ENCODE measurements at regions not wholly inside any gene's neighbourhood (a gene's known extent, or its start where the extent isn't known, plus 50 kb on each side); places are given as distances from the start of the nearest gene placed in this dataset.

GRCh38 chr14:87652278-87652677, 340.7 kb downstream of the GALC start:
- Histone ChIP-seq H3K4me1 (ENCODE audit: control insufficient read depth in 2 of 2, insufficient read depth in 2 of 2, low read length in 2 of 2) (no peaks in the 10 kb centered on the region), H3K9ac (ENCODE audit: low read depth in 1 of 2, low read length in 2 of 2) (no peak overlapping the region), H3K9me3 (ENCODE audit: control insufficient read depth in 2 of 2, low read length in 2 of 2) (peaks cover 6 to 7% of the 10 kb centered on the region in 2 donors), H3K36me3 (ENCODE audit: control insufficient read depth in 2 of 2, insufficient read depth in 2 of 2, low read length in 2 of 2) (no peaks in the 10 kb centered on the region), H3K27me3 (ENCODE audit: control insufficient read depth in 2 of 2, insufficient read depth in 2 of 2, low read length in 2 of 2) (no peaks in the 10 kb centered on the region), H3K27ac (ENCODE audit: low read depth in 2 of 2, low read length in 2 of 2) (no peak overlapping the region), H3K4me3 (ENCODE audit: low read length in 2 of 2) (no peak overlapping the region)

DNA sequence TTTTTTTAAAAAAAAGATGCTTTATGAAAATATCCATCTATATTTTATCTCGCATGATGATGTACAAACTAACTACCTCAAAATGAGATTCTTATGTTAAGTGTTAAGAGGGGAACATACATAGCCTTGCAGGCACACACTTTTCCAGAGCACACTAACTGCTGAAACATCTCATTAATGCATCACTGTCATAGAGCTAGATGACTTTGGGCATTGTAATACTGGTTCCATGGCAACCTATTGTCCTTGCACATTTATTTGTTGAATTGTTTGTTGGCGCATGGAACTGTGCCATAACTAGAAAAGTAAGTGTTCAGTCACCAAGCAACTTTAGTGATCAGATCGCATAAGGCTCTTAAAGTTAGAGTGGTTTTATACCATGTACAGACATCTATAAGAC, 348.3 kb downstream of the GALC start:
- H3K27ac ChIP-seq (ENCODE audit: low read depth in 2 of 2, low read length in 2 of 2) = no peak overlapping the region
- no peaks in the 10 kb centered on the region for H3K36me3 ChIP-seq (ENCODE audit: control insufficient read depth in 2 of 2, insufficient read depth in 2 of 2, low read length in 2 of 2)
- H3K4me1 ChIP-seq (ENCODE audit: control insufficient read depth in 2 of 2, insufficient read depth in 2 of 2, low read length in 2 of 2) = no peaks in the 10 kb centered on the region
- H3K9me3 ChIP-seq (ENCODE audit: control insufficient read depth in 2 of 2, low read length in 2 of 2) = peaks cover 0 to 3% of the 10 kb centered on the region in 2 donors
- no peak overlapping the region for H3K4me3 ChIP-seq (ENCODE audit: low read length in 2 of 2)
- no peaks in the 10 kb centered on the region for H3K27me3 ChIP-seq (ENCODE audit: control insufficient read depth in 2 of 2, insufficient read depth in 2 of 2, low read length in 2 of 2)
- no peak overlapping the region for H3K9ac ChIP-seq (ENCODE audit: low read depth in 1 of 2, low read length in 2 of 2)

GRCh38 chr14:87643005-87643404, 350.0 kb downstream of the GALC start:
- H3K4me1 ChIP-seq (ENCODE audit: control insufficient read depth in 2 of 2, insufficient read depth in 2 of 2, low read length in 2 of 2) = no peaks in the 10 kb centered on the region
- H3K9me3 ChIP-seq (ENCODE audit: control insufficient read depth in 2 of 2, low read length in 2 of 2) = peaks cover 0 to 3% of the 10 kb centered on the region in 2 donors
- no peak overlapping the region for H3K9ac ChIP-seq (ENCODE audit: low read depth in 1 of 2, low read length in 2 of 2)

GRCh38 chr14:87640553-87640952, 352.4 kb downstream of the GALC start:
- H3K4me3 ChIP-seq (ENCODE audit: low read length in 2 of 2) = no peak overlapping the region
- no peak overlapping the region for H3K27ac ChIP-seq (ENCODE audit: low read depth in 2 of 2, low read length in 2 of 2)
- H3K9ac ChIP-seq (ENCODE audit: low read depth in 1 of 2, low read length in 2 of 2) = no peak overlapping the region
- no peaks in the 10 kb centered on the region for H3K27me3 ChIP-seq (ENCODE audit: control insufficient read depth in 2 of 2, insufficient read depth in 2 of 2, low read length in 2 of 2)
- no peaks in the 10 kb centered on the region for H3K36me3 ChIP-seq (ENCODE audit: control insufficient read depth in 2 of 2, insufficient read depth in 2 of 2, low read length in 2 of 2)
- H3K9me3 ChIP-seq (ENCODE audit: control insufficient read depth in 2 of 2, low read length in 2 of 2) = no peaks in the 10 kb centered on the region
- no peaks in the 10 kb centered on the region for H3K4me1 ChIP-seq (ENCODE audit: control insufficient read depth in 2 of 2, insufficient read depth in 2 of 2, low read length in 2 of 2)

More at GRCh38 chr14:87643005-87643404, 350.0 kb downstream of the GALC start:
- Histone ChIP-seq H3K4me3 (ENCODE audit: low read length in 2 of 2) (no peak overlapping the region), H3K36me3 (ENCODE audit: control insufficient read depth in 2 of 2, insufficient read depth in 2 of 2, low read length in 2 of 2) (no peaks in the 10 kb centered on the region), H3K27me3 (ENCODE audit: control insufficient read depth in 2 of 2, insufficient read depth in 2 of 2, low read length in 2 of 2) (no peaks in the 10 kb centered on the region), H3K27ac (ENCODE audit: low read depth in 2 of 2, low read length in 2 of 2) (no peak overlapping the region)

GRCh38 chr14:87638196-87638595, 354.8 kb downstream of the GALC start:
- Histone ChIP-seq H3K36me3 (ENCODE audit: control insufficient read depth in 2 of 2, insufficient read depth in 2 of 2, low read length in 2 of 2) (no peaks in the 10 kb centered on the region), H3K9ac (ENCODE audit: low read depth in 1 of 2, low read length in 2 of 2) (no peak overlapping the region), H3K4me1 (ENCODE audit: control insufficient read depth in 2 of 2, insufficient read depth in 2 of 2, low read length in 2 of 2) (no peaks in the 10 kb centered on the region), H3K9me3 (ENCODE audit: control insufficient read depth in 2 of 2, low read length in 2 of 2) (no peaks in the 10 kb centered on the region), H3K4me3 (ENCODE audit: low read length in 2 of 2) (no peak overlapping the region), H3K27ac (ENCODE audit: low read depth in 2 of 2, low read length in 2 of 2) (no peak overlapping the region), H3K27me3 (ENCODE audit: control insufficient read depth in 2 of 2, insufficient read depth in 2 of 2, low read length in 2 of 2) (no peaks in the 10 kb centered on the region)

DNA sequence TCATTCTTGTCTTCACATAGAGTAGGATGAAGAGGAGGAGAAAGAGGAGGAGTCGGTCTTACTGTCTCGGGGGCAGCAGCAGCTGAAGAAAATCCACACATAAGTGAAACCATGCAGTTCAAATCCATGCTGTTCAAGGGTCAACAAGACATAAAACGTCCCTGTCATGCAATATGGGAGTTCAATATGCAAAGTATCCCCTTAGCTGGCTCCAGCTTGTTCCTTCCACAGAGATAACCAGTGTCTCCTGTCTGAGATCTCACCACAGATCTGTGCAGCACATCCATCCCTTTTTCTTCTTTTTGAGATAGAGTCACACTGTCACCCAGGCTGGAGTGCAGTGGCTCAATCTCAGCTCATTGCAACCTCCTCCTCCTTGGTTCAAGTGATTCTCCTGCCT, 357.5 kb downstream of the GALC start:
- H3K4me1 ChIP-seq (ENCODE audit: control insufficient read depth in 2 of 2, insufficient read depth in 2 of 2, low read length in 2 of 2) = no peaks in the 10 kb centered on the region
- no peaks in the 10 kb centered on the region for H3K27me3 ChIP-seq (ENCODE audit: control insufficient read depth in 2 of 2, insufficient read depth in 2 of 2, low read length in 2 of 2)
- H3K4me3 ChIP-seq (ENCODE audit: low read length in 2 of 2) = no peak overlapping the region
- H3K9ac ChIP-seq (ENCODE audit: low read depth in 1 of 2, low read length in 2 of 2) = no peak overlapping the region
- no peak overlapping the region for H3K27ac ChIP-seq (ENCODE audit: low read depth in 2 of 2, low read length in 2 of 2)
- H3K36me3 ChIP-seq (ENCODE audit: control insufficient read depth in 2 of 2, insufficient read depth in 2 of 2, low read length in 2 of 2) = no peaks in the 10 kb centered on the region
- H3K9me3 ChIP-seq (ENCODE audit: control insufficient read depth in 2 of 2, low read length in 2 of 2) = no peaks in the 10 kb centered on the region

GRCh38 chr14:87632796-87633195, 360.2 kb downstream of the GALC start:
- Histone ChIP-seq H3K9ac (ENCODE audit: low read depth in 1 of 2, low read length in 2 of 2) (no peak overlapping the region), H3K27me3 (ENCODE audit: control insufficient read depth in 2 of 2, insufficient read depth in 2 of 2, low read length in 2 of 2) (no peaks in the 10 kb centered on the region), H3K36me3 (ENCODE audit: control insufficient read depth in 2 of 2, insufficient read depth in 2 of 2, low read length in 2 of 2) (no peaks in the 10 kb centered on the region), H3K4me3 (ENCODE audit: low read length in 2 of 2) (no peak overlapping the region), H3K4me1 (ENCODE audit: control insufficient read depth in 2 of 2, insufficient read depth in 2 of 2, low read length in 2 of 2) (peaks cover 0 to 4% of the 10 kb centered on the region in 2 donors), H3K9me3 (ENCODE audit: control insufficient read depth in 2 of 2, low read length in 2 of 2) (no peaks in the 10 kb centered on the region), H3K27ac (ENCODE audit: low read depth in 2 of 2, low read length in 2 of 2) (no peak overlapping the region)

DNA sequence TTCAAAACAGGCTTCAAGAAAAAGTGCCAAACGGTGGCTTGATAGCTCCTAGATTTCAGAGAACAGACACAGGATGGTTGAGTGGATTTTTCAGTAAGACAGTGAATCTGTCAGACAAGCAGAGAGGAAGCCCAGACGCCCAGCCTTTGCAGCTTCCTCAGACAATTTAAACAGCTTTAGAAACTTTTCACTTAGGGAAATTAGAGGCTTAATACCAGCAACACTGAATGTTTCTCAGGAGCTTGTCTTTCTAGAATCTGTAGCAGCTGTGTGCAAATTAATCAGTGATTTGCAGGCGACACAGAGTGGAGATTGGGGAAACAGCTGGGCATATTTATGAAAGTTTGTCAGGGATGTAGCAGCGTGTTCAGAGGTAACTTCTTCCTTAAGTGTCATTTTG, 362.1 kb downstream of the GALC start:
- no peaks in the 10 kb centered on the region for H3K36me3 ChIP-seq (ENCODE audit: control insufficient read depth in 2 of 2, insufficient read depth in 2 of 2, low read length in 2 of 2)
- H3K4me3 ChIP-seq (ENCODE audit: low read length in 2 of 2) = no peak overlapping the region
- H3K27me3 ChIP-seq (ENCODE audit: control insufficient read depth in 2 of 2, insufficient read depth in 2 of 2, low read length in 2 of 2) = no peaks in the 10 kb centered on the region
- peaks cover 0 to 4% of the 10 kb centered on the region in 2 donors for H3K4me1 ChIP-seq (ENCODE audit: control insufficient read depth in 2 of 2, insufficient read depth in 2 of 2, low read length in 2 of 2)
- H3K27ac ChIP-seq (ENCODE audit: low read depth in 2 of 2, low read length in 2 of 2) = no peak overlapping the region
- peaks cover 0 to 2% of the 10 kb centered on the region in 2 donors for H3K9me3 ChIP-seq (ENCODE audit: control insufficient read depth in 2 of 2, low read length in 2 of 2)
- H3K9ac ChIP-seq (ENCODE audit: low read depth in 1 of 2, low read length in 2 of 2) = no peak overlapping the region

- no peak overlapping the region for H3K9ac ChIP-seq (ENCODE audit: low read depth in 1 of 2, low read length in 2 of 2)
- H3K4me3 ChIP-seq (ENCODE audit: low read length in 2 of 2) = no peak overlapping the region
- H3K27me3 ChIP-seq (ENCODE audit: control insufficient read depth in 2 of 2, insufficient read depth in 2 of 2, low read length in 2 of 2) = no peaks in the 10 kb centered on the region
- H3K27ac ChIP-seq (ENCODE audit: low read depth in 2 of 2, low read length in 2 of 2) = no peak overlapping the region
- H3K9me3 ChIP-seq (ENCODE audit: control insufficient read depth in 2 of 2, low read length in 2 of 2) = peaks cover 0 to 2% of the 10 kb centered on the region in 2 donors
- no peaks in the 10 kb centered on the region for H3K36me3 ChIP-seq (ENCODE audit: control insufficient read depth in 2 of 2, insufficient read depth in 2 of 2, low read length in 2 of 2)
- H3K4me1 ChIP-seq (ENCODE audit: control insufficient read depth in 2 of 2, insufficient read depth in 2 of 2, low read length in 2 of 2) = peaks cover 0 to 4% of the 10 kb centered on the region in 2 donors
Observed at GRCh38 chr14:87629788-87630187, 363.2 kb downstream of the GALC start.

DNA sequence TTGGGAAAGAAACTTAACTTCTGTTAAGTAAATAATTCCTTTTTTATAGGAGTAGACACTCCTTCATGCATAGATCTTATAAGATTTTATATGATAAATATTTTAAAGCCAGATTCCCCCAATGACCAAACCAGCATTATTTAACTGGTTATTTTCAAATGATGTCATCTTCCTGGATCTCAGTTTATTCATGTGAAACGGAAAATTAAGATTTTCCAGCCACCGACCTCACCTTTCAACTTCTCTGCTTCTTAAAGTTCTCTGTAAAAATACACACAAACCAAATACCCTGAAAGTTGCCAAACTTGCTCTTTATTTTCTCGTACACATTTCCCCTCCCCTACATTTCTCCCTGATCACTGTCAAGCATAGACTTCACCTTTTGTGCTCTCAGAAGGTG, 364.2 kb downstream of the GALC start:
- Histone ChIP-seq H3K27me3 (ENCODE audit: control insufficient read depth in 2 of 2, insufficient read depth in 2 of 2, low read length in 2 of 2) (no peaks in the 10 kb centered on the region), H3K4me3 (ENCODE audit: low read length in 2 of 2) (no peak overlapping the region), H3K4me1 (ENCODE audit: control insufficient read depth in 2 of 2, insufficient read depth in 2 of 2, low read length in 2 of 2) (peaks cover 0 to 4% of the 10 kb centered on the region in 2 donors), H3K9me3 (ENCODE audit: control insufficient read depth in 2 of 2, low read length in 2 of 2) (peaks cover 0 to 2% of the 10 kb centered on the region in 2 donors), H3K27ac (ENCODE audit: low read depth in 2 of 2, low read length in 2 of 2) (no peak overlapping the region), H3K36me3 (ENCODE audit: control insufficient read depth in 2 of 2, insufficient read depth in 2 of 2, low read length in 2 of 2) (no peaks in the 10 kb centered on the region), H3K9ac (ENCODE audit: low read depth in 1 of 2, low read length in 2 of 2) (no peak overlapping the region)

DNA sequence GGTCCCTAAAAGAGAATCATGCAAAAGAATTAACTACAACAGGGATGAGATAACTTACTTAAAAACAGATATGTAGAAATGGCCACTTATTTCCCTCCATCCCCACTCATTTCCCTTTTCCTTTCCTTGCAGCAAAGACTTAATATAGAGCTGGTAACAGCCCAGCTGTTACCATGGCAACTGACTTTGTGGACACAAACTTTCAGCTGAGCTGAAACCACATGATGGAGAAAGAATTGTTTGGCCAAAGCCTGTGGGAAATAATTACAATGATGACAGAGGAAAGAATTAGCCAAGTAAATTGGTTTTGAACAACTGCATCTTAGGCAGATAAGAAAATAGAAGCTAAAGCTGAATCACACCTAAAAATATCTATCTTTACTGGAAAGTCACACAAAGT, 364.9 kb downstream of the GALC start:
- Histone ChIP-seq H3K27me3 (ENCODE audit: control insufficient read depth in 2 of 2, insufficient read depth in 2 of 2, low read length in 2 of 2) (no peaks in the 10 kb centered on the region), H3K36me3 (ENCODE audit: control insufficient read depth in 2 of 2, insufficient read depth in 2 of 2, low read length in 2 of 2) (no peaks in the 10 kb centered on the region), H3K9me3 (ENCODE audit: control insufficient read depth in 2 of 2, low read length in 2 of 2) (peaks cover 0 to 4% of the 10 kb centered on the region in 2 donors), H3K4me1 (ENCODE audit: control insufficient read depth in 2 of 2, insufficient read depth in 2 of 2, low read length in 2 of 2) (peaks cover 0 to 4% of the 10 kb centered on the region in 2 donors), H3K27ac (ENCODE audit: low read depth in 2 of 2, low read length in 2 of 2) (no peak overlapping the region), H3K4me3 (ENCODE audit: low read length in 2 of 2) (no peak overlapping the region), H3K9ac (ENCODE audit: low read depth in 1 of 2, low read length in 2 of 2) (no peak overlapping the region)
